Stimulated activated CD8-positive, alpha-beta memory T cell treated with anti-CD3 and anti-CD28 coated beads, Interleukin-2, amount 100 ng/mL, for 48 hours (primary cell): ENCODE measurements at regions not wholly inside any gene's neighbourhood (a gene's known extent, or its start where the extent isn't known, plus 50 kb on each side); places are given as distances from the start of the nearest gene placed in this dataset.

Source experiments
- DNase-seq, 2 donors: peaks; one replicate each; pipeline ENCODE4 v3.0.0-alpha.2; 2020; ENCODE audit warnings: low read depth in 2 of 2

DNA sequence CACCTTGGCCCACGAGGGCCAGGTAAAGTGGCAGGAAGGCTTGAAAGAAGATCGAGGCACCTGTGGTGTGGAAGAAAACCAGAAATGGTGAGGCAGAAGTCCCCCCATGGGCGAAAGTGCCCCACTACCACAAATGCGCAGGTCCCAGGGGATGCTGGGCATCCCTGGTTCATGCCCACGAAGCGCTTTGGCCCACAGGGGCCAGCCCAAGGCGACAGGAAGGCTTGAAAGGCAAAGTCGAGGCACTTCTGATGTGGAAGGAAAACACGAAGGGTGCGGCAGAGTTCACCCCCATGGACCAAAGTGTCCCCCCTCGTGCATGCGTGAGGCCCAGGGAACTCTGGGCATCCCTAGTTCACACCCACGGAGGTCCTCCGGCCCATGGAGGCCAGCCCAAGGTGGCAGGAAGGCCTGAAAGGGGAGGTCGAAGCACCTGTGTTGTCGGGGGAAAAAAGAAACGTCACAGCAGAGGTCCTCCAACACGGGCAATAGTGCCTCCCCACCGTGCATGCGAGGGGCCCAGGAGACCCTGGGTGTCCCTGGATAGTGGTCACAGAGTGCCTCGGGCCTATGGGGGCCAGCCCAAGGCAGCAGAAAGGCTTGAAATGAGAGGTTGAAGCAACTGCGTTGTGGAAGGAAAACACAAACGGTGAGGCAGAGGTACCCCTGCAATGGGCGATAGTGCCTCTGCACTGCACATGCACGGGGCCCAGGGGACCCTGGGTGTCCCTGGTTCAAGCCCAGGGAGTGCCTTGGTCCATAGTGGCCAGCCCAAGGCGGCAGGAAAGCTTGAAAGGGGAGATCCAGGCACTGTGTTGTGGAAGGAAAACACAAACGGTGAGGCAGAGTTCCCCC is 373.9 kb downstream of the ALG10 start:
- DNase-seq: no peak

DNA sequence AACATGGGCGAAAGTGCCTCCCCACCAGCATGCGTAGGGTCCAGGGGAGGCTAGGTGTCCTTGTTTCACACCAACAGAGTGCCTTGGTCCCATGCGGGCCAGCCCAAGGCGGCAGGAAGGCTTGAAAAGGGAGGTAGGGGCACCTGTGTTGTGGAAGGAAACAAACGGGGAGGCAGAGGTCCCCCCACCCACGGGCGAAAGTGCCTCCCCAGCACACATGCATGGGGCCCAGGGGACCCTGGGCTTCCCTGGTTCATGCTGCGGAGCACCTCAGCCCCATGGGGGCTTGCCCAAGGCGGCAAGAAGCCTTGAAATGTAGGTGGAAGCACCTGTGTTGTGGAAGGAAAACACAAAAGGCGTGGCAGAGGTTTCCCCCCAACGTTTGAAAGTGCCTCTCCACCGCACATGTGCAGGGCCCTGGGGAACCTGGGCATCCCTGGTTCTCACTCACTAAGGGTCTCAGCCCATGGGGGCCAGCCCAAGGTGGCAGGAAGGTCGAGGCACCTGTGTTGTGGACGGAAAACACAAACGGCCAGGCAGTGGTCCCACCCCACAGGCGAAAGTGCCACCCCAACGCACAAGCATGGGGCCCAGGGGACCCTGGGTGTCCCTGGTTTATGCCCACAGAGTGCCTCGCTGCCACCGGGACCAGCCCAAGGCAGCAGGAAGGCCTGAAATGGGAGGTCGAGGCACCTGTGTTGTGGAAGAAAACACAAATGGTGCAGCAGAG is 374.7 kb downstream of the ALG10 start:
- DNase-seq: no peak

DNA sequence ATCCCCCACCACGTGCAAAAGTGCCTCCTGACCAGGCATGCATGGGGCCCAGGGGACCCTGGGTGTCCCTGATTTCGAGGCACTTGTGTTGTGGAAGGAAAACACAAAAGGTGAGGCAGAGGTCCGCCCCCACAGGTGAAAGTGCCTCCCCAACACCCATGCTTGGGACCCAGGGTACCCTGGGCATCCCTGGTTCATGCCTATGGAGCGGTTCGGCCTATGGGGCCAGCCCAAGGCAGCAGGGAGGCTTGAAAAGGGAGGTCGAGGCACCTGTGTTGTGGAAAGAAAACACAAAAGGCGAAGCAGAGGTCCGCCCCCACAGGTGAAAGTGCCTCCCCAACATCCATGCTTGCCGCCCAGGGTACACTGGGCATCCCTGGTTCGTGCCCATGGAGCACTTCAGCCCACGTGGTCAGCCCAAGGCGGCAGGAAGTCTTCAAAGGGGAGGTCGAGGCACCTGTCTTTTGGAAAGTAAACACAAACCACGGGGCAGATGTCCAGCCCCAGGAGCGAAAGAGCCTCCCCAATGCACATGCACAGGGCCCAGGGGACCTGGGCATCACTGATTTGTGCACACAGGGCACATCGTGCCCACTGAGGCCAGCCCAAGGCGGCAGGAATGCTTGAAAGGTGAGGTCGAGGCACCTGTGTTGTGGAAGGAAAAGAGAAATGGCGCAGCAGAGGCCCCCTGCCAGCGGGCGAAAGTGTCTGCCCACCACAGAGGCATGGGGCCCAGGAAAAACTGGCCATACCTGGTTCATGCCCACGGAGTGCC is 375.5 kb downstream of the ALG10 start:
- DNase-seq: no peak

DNA sequence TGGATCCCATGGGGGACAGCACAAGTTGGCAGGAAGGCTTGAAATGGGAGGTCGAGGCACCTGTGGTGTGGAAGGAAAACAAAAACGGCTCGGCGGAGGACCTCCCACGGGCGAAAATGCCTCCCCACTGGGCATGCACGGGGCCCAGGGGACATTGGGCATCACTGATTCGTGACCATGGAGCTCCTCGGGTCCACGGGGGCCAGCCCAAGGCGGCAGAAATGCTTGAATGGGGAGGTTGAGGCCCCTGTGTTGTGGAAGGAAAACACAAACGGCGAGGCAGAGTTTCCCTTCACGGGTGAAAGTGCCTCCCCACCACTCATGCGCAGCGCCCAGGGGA is 376.0 kb downstream of the ALG10 start:
- no peak for DNase-seq

DNA sequence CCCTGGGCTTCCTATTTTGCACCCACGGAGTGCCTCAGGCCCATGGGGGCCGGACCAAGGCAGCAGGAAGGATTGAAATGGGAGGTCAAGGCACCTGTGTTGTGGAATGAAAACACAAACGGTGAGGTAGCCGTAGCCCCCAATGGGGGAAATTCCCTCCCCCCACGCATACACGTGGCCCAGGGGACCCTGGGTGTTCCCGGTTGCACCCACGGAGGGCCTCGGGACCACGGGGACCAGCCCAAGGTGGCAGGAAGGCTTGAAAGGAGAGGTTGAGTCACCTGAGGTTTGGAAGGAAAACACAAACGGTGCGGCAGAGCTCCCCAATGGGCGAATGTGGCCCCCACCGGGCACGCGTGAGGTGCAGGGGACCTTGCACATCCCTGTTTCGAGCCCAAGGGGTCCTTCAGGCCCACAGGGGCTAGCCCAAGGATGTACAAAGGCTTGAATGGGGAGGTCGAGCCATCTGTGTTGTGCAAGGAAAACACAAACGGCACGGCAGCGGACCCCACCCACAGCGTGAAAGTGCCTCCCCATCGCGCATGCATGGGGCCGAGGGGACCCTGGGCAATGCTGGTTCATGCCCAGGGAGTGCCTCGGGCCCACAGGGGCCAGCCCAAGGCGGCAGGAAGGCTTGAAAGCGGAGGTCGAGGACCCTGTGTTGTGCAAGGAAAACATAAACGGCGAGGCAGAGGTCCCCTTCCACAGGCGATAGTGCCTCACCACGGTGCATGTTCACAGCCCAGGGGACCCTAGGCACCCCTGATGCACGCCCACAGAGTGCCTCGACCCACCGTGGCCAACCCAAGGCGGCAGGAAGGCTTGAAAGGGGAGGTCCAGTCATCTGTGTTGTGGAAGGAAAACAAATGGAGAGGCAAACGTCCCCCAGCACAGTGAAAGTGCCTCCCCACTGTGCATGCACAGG is 376.7 kb downstream of the ALG10 start:
- no peak for DNase-seq

DNA sequence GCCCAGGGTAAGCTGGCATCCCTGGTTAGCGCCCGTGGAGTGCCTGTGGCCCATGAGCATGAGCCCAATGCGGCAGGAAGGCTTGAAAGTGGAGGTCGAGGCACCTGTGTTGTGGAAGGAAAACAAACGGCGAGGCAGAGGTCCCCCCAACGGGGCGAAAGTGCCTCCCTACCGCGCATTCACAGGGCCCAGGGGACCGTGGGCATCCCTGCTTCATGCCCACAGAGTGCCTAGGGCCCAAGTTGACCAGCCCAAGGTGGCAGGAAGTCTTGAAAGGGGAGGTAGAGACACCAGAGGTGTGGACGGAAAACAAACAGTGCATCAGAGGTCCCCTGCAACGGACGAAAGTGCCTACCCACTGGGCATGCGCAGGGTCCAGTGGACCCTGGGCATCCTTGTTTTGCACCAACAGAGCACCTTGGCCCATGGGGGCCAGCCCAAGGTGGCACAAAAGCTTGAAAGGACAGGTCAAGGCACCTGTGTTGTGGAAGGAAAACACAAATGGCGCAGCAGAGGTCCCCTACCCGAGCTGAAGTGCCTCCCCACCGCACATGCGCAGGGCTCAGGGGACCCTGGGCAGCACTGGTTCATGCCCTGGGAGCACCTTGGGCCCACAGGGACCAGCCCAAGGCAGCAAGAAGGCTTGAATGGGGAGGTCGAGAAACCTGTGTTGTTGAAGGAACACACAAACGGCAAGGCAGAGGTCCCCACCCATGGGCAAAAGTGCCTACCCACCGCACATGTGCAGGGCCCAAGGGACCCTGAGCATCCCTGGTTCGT is 377.5 kb downstream of the ALG10 start:
- DNase-seq: no peak

DNA sequence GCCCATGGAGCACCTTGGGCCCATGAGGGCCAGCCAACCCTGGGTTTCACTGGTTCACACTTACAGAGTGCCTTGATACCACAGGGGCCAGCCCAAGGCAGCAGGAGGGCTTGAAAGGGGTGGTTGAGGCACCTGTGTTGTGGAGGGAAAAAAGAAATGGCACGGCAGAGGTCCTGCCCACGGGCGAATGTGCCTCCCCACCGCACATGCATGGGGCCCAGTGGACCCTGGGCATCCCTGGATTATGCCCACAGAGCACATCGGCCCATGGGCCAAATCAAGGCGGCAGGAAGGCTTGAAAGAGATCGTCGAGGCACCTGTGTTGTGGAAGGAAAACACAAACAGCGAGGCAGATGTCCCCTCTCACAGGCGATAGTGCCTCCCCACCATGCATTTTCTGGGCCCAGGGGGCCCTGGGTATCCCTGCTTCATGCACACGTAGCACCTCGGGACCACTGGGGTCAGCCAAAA is 378.1 kb downstream of the ALG10 start:
- DNase-seq: no peak

DNA sequence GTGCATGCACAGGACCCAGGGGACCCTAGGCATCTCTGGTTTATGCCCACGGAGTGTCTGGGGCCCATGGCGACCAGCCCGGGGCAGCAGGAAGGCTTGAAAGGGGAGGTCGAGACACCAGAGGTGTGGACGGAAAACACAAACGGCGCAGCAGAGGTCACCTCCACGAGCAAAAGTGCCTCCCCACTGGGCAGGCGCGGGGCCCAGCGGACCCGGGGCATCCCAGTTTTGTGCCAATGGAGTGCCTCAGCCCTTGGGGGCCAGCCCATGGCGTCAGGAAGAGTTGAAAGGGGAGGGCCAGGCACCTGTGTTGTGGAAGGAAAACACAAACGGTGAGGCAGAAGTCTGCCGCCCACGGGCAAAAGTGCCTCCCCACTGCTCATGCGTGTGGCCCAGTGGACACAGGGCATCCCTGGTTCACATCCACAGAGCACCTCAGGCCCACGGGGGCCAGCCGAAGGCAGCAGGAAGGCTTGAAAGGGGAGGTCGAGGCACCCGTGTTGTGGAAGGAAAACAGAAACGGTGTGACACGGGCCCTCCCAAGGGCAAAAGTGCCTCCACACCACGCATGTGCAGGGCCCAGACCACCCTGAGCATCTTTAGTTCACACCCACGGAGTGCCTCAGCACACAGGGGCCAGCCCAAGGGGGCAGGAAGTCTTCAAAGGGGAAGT is 378.8 kb downstream of the ALG10 start:
- no peak for DNase-seq

DNA sequence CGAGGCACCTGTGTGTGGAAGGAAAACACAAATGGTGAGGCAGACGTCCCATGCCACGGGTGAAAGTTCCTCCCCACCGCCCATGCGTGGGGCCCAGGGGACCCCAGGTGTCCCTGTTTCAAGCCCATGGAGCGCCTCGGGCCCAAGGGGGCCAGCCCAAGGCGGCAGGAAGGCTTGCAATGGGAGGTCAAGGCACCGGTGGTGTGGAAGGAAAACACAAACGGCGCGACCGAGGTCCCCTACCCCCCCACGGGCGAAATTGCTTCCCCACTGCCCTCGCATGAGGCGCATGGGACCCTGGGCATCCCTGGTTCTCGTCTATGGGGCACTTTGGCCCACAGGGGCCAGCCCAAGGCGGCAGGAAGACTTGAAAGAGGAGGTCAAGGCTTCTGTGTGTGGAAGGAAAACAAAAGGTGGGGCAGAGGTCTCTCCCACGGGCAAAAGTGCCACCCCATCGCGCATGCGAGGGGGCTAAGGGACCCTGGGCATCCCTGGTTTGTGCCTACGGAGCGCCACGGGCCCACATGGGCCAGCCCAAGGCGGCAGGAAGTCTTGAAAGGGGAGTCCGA is 379.4 kb downstream of the ALG10 start:
- no peak for DNase-seq

DNA sequence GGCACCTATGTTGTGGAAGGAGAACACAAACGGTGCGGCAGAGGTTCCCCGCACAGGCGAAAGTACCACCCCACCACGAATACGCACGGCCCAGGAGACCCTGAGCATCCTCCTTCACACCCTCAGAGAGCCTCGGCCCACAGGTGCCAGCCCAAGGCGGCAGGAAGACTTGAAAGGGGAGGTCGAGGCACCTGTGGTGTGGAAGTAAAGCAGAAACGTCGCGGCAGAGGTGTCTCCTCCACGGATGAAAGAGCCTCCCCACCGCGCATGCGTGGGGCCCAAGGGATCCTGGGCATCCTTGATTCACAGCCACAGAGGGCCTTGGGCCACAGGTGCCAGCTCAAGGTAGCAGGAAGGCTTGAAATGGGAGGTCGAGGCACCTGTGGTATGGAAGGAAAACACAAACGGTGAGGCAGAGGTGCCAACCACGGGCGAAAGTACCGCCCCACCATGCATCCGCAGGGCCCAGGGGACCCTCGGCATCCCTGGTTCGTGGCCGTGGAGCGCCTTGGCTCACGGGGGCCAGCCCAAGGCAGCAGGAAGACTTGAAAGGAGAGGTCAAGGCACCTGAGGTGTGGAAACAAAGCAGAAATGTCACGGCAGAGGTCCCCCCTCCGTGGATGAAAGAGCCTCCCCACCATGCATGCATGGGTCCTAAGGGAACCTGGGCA is 380.1 kb downstream of the ALG10 start:
- DNase-seq: no peak

DNA sequence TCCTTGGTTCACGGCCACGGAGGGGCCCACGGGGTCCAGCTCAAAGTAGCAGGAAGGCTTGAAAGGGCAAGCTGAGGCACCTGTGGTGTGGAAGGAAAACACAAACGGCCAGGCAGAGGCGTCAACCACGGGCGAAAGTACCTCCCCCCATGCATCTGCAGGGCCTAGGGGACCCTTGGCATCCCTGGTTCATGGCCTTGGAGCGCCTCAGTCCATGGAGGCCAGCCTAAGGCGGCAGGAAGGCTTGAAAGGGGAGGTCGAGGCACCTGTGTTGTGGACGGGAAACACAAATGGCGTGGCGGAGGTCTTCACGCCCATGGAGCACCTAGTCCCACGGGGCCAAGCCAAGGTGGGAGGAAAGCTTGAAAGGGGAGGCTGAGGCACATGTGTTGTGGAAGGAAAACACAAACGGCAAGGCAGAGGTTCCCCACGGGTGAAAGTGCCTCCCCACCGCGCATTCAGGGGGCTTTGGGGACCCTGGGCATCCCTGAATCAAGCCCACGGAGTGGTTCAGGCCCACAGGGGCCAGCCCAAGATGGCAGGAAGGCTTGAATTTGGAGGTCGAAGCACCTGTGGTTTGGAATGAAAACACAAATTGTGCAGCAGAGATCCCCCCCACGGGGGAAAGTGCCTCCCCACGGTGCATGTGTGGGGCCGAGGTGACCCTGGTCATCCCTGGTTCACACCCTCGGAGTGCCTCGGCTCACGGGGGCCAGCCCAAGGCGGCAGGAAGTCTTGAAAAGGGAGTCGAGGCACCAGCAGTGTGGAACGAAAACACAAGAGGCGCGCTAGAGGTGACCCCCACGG is 380.8 kb downstream of the ALG10 start:
- no peak for DNase-seq

DNA sequence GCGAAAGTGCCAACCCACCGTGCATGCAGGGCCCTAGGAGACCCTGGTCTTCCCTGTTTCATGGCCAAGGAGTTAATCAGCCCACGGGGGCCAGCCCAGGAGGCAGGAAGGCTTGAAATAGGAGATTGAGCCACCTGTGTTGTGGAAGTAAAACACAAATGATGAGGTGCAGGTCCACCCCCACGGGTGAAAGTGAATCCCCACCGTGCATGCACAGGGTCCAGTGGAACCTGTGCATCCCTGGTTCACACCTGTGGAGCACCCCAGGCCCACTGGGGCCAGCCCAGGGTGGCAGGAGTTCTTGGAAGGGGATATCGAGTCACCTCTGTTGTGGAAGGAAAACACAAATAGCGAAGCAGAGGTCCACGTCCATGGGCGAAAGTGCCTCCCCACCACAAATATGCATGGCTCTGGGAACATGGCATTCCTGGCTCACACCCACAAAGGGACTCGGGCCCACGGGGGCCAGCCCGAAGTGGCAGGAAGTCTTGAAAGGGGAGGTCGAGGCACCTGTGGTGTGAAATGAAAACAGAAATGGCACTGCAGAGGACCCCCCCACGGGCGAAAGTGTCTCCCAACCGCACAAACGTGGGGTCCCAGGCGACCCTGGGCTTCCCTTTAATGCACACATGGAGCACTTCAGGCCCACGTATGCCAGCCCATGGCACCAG is 381.5 kb downstream of the ALG10 start:
- DNase-seq: no peak

DNA sequence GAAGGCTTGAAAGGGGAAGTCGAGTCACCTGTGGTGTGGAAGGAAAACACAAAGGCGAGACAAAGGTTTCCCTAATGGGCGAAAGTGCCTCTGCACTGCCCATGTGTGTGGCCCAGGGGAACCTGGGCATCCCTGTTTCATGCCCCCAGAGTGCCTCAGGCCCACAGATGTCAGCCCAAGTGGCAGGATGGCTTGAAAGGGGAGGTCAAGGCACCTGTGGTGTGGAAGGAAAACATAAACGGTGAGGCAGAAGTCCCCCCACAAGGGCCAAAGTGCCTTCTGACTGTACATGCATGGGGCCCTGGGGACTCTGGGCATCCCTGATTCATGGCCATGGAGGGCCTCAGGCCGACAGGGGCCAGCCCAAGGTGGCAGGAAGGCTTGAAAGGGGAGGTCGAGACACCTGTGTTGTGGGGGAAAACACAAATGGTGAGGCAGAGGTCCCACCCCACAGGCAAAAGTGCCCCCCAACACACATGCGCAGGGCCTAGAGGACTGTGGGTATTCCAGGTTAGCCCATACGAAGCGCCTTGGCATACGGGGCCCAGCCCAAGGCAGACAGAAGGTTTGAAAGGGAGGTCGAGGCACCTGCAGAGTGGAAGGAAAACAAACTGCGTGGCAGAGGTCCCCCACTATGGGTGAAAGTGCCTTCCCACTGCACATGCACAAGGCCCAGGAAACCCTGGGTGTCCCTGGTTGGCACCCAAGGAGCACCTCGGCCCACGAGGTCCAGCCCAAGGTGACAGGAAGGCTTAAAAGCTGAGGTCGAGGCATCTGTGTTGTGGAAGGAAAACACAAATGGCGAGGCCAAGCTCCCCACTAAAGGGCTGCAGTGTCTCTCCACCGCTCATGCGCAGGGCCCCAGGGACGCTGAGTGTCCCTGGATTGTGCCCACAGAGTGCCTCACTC is 382.3 kb downstream of the ALG10 start:
- DNase-seq: no peak

DNA sequence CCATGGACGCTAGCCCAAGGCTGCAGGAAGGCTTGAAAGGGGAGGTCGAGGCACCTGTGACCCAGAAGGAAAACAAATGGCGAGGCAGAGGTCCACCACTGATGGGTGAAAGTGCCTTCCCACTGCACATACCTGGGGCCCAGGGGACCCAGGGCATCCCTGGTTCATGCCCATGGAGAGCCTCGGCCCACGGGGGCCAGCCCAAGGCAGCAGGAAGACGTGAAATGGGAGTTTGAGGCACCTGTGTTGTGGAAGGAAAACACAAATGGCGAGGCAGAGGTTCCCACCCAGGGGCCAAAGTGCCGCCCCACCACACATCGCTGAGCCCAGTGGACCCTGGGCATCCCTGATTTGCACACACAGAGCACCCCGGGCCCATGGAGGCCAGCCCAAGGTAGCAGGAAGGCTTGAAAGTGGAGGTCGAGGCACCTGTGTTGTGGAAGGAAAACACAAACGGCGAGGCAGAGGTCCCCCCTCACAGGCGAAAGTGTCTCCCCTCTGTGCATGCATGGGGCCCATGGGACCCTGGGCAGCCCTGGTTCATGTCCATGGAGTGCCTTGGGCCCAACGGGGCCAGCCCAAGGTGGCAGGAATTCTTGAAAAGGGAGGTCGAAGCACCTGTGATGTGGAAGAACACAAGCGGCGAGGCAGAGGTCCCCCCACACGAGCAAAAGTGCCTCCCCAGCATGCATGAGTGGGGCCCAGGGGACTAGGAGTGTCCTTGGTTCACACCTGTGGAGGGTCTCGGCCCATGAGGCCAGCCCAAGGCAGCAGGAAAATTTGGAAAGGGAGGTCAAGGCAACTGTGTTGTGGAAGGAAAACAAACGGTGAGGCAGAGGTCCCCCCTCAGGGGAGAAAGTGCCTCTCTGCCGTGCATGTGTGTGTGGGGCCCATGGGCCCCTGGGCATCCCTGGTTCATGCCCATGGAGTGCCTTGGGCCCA is 383.3 kb downstream of the ALG10 start:
- DNase-seq: no peak

DNA sequence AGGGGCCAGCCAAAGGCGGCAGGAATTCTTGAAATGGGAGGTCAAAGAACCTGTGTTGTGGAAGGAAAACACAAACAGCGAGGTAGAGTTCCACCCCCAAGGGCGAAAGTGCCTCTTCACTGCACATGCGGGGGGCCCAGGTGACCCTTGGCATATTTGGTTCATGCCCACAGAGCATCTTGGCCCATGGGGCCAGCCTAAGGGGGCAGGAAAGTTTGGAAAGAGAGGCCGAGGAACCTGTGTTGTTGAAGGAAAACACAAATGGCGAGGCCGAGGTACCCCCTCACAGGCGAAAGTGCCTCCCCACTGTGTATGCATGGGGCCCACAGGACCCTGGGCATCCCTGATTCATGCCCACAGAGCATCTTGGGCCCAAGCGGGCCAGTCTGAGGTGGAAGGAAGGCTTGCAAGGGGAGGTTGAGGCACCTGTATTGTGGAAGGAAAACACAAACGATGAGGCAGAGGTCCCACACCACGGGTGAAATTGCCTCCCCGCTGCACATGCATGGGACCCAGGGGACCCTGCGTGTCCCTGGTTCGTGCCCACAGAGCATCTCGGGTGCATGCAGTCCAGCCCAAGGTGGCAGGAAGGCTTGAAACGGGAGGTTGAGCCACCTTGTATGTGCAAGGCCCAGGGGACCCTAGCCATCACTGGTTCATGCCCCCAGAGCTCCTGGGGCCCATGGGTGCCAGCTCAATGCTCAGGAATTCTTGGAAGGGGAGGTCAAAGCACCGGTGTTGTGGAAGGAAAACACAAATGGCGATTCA is 384.1 kb downstream of the ALG10 start:
- DNase-seq: no peak
